ENCODE measurements at regions not wholly inside any gene's neighbourhood (a gene's known extent, or its start where the extent isn't known, plus 50 kb on each side); places are given as distances from the start of the nearest gene placed in this dataset.

- H3K27ac Mint-ChIP-seq = no peak overlapping the region
- DNase-seq (ENCODE audit: low spot score in 2 of 2) (no peak), ATAC-seq (no peak)
- H3K9me3 Mint-ChIP-seq = no peaks in the 10 kb centered on the region
- no peaks in the 10 kb centered on the region for H3K36me3 Mint-ChIP-seq
- no peaks in the 10 kb centered on the region for H3K4me1 Mint-ChIP-seq
- H3K4me3 Mint-ChIP-seq = no peak overlapping the region
Measured at GRCh38 chr2:120577721-120578295, 157.9 kb upstream of the GLI2 start.

GRCh38 chr2:120578576-120579352 is 156.9 kb upstream of the GLI2 start:
- Mint-ChIP-seq H3K9me3 (no peaks in the 10 kb centered on the region), H3K4me3 (no peak overlapping the region), H3K4me1 (no peaks in the 10 kb centered on the region)

GRCh38 chr2:120579916-120580685 is 155.6 kb upstream of the GLI2 start:
- Mint-ChIP-seq H3K36me3 (no peaks in the 10 kb centered on the region), H3K9me3 (no peaks in the 10 kb centered on the region), H3K4me1 (no peaks in the 10 kb centered on the region), H3K27ac (no peak overlapping the region), H3K4me3 (no peak overlapping the region)
- ATAC-seq = no peak
- DNase-seq (ENCODE audit: low spot score in 2 of 2) = no peak

More at GRCh38 chr2:120578576-120579352, 156.9 kb upstream of the GLI2 start:
- ATAC-seq (no peak), DNase-seq (ENCODE audit: low spot score in 2 of 2) (no peak)
- Mint-ChIP-seq H3K27ac (no peak overlapping the region), H3K36me3 (no peaks in the 10 kb centered on the region)

- no peaks in the 10 kb centered on the region for H3K9me3 Mint-ChIP-seq
- no peak overlapping the region for H3K4me3 Mint-ChIP-seq
- DNase-seq (ENCODE audit: low spot score in 2 of 2) (no peak), ATAC-seq (no peak)
- no peaks in the 10 kb centered on the region for H3K36me3 Mint-ChIP-seq
- no peak overlapping the region for H3K27ac Mint-ChIP-seq
- H3K4me1 Mint-ChIP-seq = no peaks in the 10 kb centered on the region
Measured at GRCh38 chr2:120580709-120581108, 155.0 kb upstream of the GLI2 start.

- H3K36me3 Mint-ChIP-seq = no peaks in the 10 kb centered on the region
- DNase-seq (ENCODE audit: low spot score in 2 of 2) (no peak), ATAC-seq (no peak)
- no peak overlapping the region for H3K27ac Mint-ChIP-seq
- H3K4me1 Mint-ChIP-seq = peaks cover 5% of the 10 kb centered on the region
- no peaks in the 10 kb centered on the region for H3K9me3 Mint-ChIP-seq
- H3K4me3 Mint-ChIP-seq = no peak overlapping the region
Measured at GRCh38 chr2:120583121-120583520, 152.5 kb upstream of the GLI2 start.

GRCh38 chr2:120583851-120584570 is 151.7 kb upstream of the GLI2 start:
- no peak for ATAC-seq
- Mint-ChIP-seq H3K36me3 (no peaks in the 10 kb centered on the region), H3K27ac (no peak overlapping the region), H3K4me1 (peaks cover 5% of the 10 kb centered on the region), H3K4me3 (no peak overlapping the region), H3K9me3 (no peaks in the 10 kb centered on the region)
- DNase-seq (ENCODE audit: low spot score in 2 of 2) = no peak

- Mint-ChIP-seq H3K36me3 (no peaks in the 10 kb centered on the region), H3K9me3 (no peaks in the 10 kb centered on the region), H3K4me3 (no peak overlapping the region), H3K4me1 (peaks cover 5% of the 10 kb centered on the region), H3K27ac (no peak overlapping the region)
- ATAC-seq (no peak), DNase-seq (ENCODE audit: low spot score in 2 of 2) (no peak)
Measured at GRCh38 chr2:120586507-120587278, 149.0 kb upstream of the GLI2 start.

- ATAC-seq (no peak), DNase-seq (ENCODE audit: low spot score in 2 of 2) (no peak)
- Mint-ChIP-seq H3K4me1 (peaks cover 5% of the 10 kb centered on the region), H3K27ac (no peak overlapping the region), H3K4me3 (no peak overlapping the region), H3K36me3 (no peaks in the 10 kb centered on the region), H3K9me3 (no peaks in the 10 kb centered on the region)
Measured at GRCh38 chr2:120587279-120587996, 148.2 kb upstream of the GLI2 start.

- Mint-ChIP-seq H3K4me1 (peaks cover 5% of the 10 kb centered on the region), H3K9me3 (no peaks in the 10 kb centered on the region), H3K4me3 (no peak overlapping the region), H3K27ac (no peak overlapping the region), H3K36me3 (no peaks in the 10 kb centered on the region)
- DNase-seq (ENCODE audit: low spot score in 2 of 2) (no peak), ATAC-seq (no peak)
Measured at GRCh38 chr2:120587997-120588336, 147.7 kb upstream of the GLI2 start.

- DNase-seq (ENCODE audit: low spot score in 2 of 2) (no peak), ATAC-seq (no peak)
- Mint-ChIP-seq H3K9me3 (no peaks in the 10 kb centered on the region), H3K4me3 (no peak overlapping the region), H3K36me3 (no peaks in the 10 kb centered on the region), H3K27ac (no peak overlapping the region), H3K4me1 (peaks cover 5% of the 10 kb centered on the region)
Measured at GRCh38 chr2:120589771-120590608, 145.7 kb upstream of the GLI2 start.

- H3K4me3 Mint-ChIP-seq = no peak overlapping the region
- ATAC-seq = no peak
- DNase-seq (ENCODE audit: low spot score in 2 of 2) = no peak
Measured at GRCh38 chr2:120590841-120591240, 144.8 kb upstream of the GLI2 start.

GRCh38 chr2:120591572-120591971 is 144.1 kb upstream of the GLI2 start:
- ATAC-seq = no peak
- peaks cover 2% of the 10 kb centered on the region for H3K4me1 Mint-ChIP-seq
- no peaks in the 10 kb centered on the region for H3K9me3 Mint-ChIP-seq
- no peak overlapping the region for H3K27ac Mint-ChIP-seq
- DNase-seq (ENCODE audit: low spot score in 2 of 2) = no peak
- H3K4me3 Mint-ChIP-seq = no peak overlapping the region
- H3K36me3 Mint-ChIP-seq = no peaks in the 10 kb centered on the region

More at GRCh38 chr2:120590841-120591240, 144.8 kb upstream of the GLI2 start:
- Mint-ChIP-seq H3K27ac (no peak overlapping the region), H3K9me3 (no peaks in the 10 kb centered on the region), H3K36me3 (no peaks in the 10 kb centered on the region), H3K4me1 (peaks cover 5% of the 10 kb centered on the region)

GRCh38 chr2:120592084-120592483 is 143.6 kb upstream of the GLI2 start:
- no peaks in the 10 kb centered on the region for H3K9me3 Mint-ChIP-seq
- ATAC-seq (no peak), DNase-seq (ENCODE audit: low spot score in 2 of 2) (no peak)
- H3K4me1 Mint-ChIP-seq = no peaks in the 10 kb centered on the region
- no peak overlapping the region for H3K27ac Mint-ChIP-seq
- H3K36me3 Mint-ChIP-seq = no peaks in the 10 kb centered on the region
- no peak overlapping the region for H3K4me3 Mint-ChIP-seq

Data from stimulated activated effector memory CD8-positive, alpha-beta T cell treated with anti-CD3 and anti-CD28 coated beads, Interleukin-12 subunit alpha, Interleukin-12 subunit beta, amount 100 ng/mL, for 72 hours (primary cell).